DMS153 treated with DMSO at 0.1 percent for 48 hours (cell line): ENCODE measurements at regions not wholly inside any gene's neighbourhood (a gene's known extent, or its start where the extent isn't known, plus 50 kb on each side); places are given as distances from the start of the nearest gene placed in this dataset.
"Not testable (repeated sequence)": the region's sequence is repeated elsewhere in the genome, so short reads cannot be mapped to it uniquely, and the experiment has no call there.

Experiments used
- DNase-seq: peaks from one replicate; lab custom pipeline; 2025; ENCODE audit not compliant: unreplicated experiment; lab: John Stamatoyannopoulos, UW

GRCh38 chr9:33734941-33735835 lies 60.2 kb upstream of the PRSS3 start:
- DNase-seq = not testable (repeated sequence)

- no peak for DNase-seq
Measured at GRCh38 chr9:33737811-33738606, 57.4 kb upstream of the PRSS3 start.

- no peak for DNase-seq
Measured at GRCh38 chr9:33739398-33739797, 56.0 kb upstream of the PRSS3 start.

- DNase-seq = no peak
Measured at GRCh38 chr9:33740075-33740474, 55.3 kb upstream of the PRSS3 start.

- not testable (repeated sequence) for DNase-seq
Measured at GRCh38 chr9:33740958-33741357, 54.4 kb upstream of the PRSS3 start.

- no peak for DNase-seq
Measured at GRCh38 chr9:33742051-33742450, 53.3 kb upstream of the PRSS3 start.

GRCh38 chr9:33742519-33742918 lies 52.8 kb upstream of the PRSS3 start:
- DNase-seq = no peak
